ENCODE measurements at regions not wholly inside any gene's neighbourhood (a gene's known extent, or its start where the extent isn't known, plus 50 kb on each side); places are given as distances from the start of the nearest gene placed in this dataset.

DNA sequence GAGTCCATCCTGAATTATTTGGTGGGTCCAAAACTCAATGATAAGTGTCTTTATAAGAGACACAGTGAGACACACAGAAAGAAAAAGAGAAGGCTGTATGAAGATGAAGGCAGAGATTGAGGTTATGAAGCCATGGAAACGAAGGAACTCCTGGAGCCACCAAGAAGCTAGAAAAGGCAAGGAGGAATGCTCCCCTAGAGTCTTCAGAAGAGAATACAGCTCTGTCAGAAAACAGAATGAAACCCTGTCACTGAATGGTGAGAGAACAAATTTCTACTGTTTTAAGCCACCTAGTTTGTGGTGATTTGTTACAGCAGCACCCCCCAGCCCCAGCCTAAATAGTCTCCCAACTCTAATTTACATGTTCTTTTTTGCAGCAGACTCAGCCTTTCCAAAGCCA is 635.1 kb downstream of the EPHA7 start:
- Histone ChIP-seq H3K36me3 (ENCODE audit: control insufficient read depth in 2 of 2, extremely low read depth in 1 of 2, insufficient read depth in 2 of 2, low read length in 2 of 2) (no peaks in the 10 kb centered on the region), H3K27ac (ENCODE audit: control insufficient read depth, insufficient read depth, low read length) (no peak overlapping the region), H3K9ac (ENCODE audit: control insufficient read depth, extremely low read depth, insufficient read depth, low read length) (no peak overlapping the region), H3K27me3 (ENCODE audit: control insufficient read depth, extremely low read depth, insufficient read depth, low read length) (no peaks in the 10 kb centered on the region), H3K4me1 (ENCODE audit: control insufficient read depth, extremely low read depth, insufficient read depth, low read length) (no peaks in the 10 kb centered on the region), H3K4me2 (ENCODE audit: control insufficient read depth, extremely low read depth, insufficient read depth, low read depth, low read length) (no peak overlapping the region), H2AFZ (ENCODE audit: control insufficient read depth, low read length) (no peak overlapping the region), H3K9me1 (ENCODE audit: control insufficient read depth, extremely low read depth, insufficient read depth, low read length) (no peaks in the 10 kb centered on the region), H4K20me1 (ENCODE audit: control insufficient read depth, extremely low read depth, insufficient read depth, low read length) (no peaks in the 10 kb centered on the region), H3K9me3 (ENCODE audit: control insufficient read depth, low read depth, low read length) (no peaks in the 10 kb centered on the region), H3K79me2 (ENCODE audit: control insufficient read depth, insufficient read depth, low read length) (no peaks in the 10 kb centered on the region), H3K4me3 (ENCODE audit: control insufficient read depth in 2 of 3, extremely low read depth in 1 of 3, insufficient read depth in 2 of 3, low read depth in 1 of 3, low read length in 3 of 3) (no peak overlapping the region)
- no peak for FAIRE-seq
- dilution Hi-C loops (cut with MboI; ENCODE audit: extremely low pct_ligation_motif_present, low sequenced_read_pairs), result no loop called here
- DNase-seq (ENCODE audit: low read depth, low spot score), result no peak
- TF ChIP-seq EZH2 (IDR thresholded peaks at IDR 0.05; ENCODE audit: low read length), result no peak
- TF ChIP-seq, protein P1, sequence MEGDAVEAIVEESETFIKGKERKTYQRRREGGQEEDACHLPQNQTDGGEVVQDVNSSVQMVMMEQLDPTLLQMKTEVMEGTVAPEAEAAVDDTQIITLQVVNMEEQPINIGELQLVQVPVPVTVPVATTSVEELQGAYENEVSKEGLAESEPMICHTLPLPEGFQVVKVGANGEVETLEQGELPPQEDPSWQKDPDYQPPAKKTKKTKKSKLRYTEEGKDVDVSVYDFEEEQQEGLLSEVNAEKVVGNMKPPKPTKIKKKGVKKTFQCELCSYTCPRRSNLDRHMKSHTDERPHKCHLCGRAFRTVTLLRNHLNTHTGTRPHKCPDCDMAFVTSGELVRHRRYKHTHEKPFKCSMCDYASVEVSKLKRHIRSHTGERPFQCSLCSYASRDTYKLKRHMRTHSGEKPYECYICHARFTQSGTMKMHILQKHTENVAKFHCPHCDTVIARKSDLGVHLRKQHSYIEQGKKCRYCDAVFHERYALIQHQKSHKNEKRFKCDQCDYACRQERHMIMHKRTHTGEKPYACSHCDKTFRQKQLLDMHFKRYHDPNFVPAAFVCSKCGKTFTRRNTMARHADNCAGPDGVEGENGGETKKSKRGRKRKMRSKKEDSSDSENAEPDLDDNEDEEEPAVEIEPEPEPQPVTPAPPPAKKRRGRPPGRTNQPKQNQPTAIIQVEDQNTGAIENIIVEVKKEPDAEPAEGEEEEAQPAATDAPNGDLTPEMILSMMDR (optimal IDR thresholded peaks at IDR 0.05 in 1 of 3, IDR thresholded peaks at IDR 0.05 in 1 of 3, conservative IDR thresholded peaks at IDR 0.05 in 1 of 3; ENCODE audit: extremely low read depth in 1 of 3, insufficient read depth in 2 of 3, low read length in 3 of 3), result no peak

DNA sequence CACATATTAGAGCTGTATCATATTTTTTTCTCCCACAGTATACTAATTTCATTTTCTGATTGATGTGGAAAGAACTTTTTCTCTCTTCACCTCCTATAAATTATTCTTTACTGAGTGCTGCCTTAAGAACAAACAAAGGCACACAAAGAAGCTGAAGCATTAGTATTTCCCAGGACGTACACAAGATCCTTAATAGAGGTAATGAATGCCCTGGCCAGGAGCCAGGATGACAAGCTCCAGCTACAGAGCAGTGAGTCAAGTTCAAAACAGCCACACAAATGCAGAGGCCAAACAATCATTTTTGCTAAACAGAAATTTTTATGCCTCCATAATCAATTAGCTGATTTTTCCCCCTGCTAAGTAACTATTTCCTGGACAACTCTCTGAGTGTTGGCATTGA is 639.6 kb downstream of the EPHA7 start:
- Histone ChIP-seq H3K4me2 (ENCODE audit: control insufficient read depth, extremely low read depth, insufficient read depth, low read depth, low read length) (no peak overlapping the region), H3K4me3 (ENCODE audit: control insufficient read depth in 2 of 3, extremely low read depth in 1 of 3, insufficient read depth in 2 of 3, low read depth in 1 of 3, low read length in 3 of 3) (no peak overlapping the region), H3K36me3 (ENCODE audit: control insufficient read depth in 2 of 2, extremely low read depth in 1 of 2, insufficient read depth in 2 of 2, low read length in 2 of 2) (no peaks in the 10 kb centered on the region), H4K20me1 (ENCODE audit: control insufficient read depth, extremely low read depth, insufficient read depth, low read length) (no peaks in the 10 kb centered on the region), H3K79me2 (ENCODE audit: control insufficient read depth, insufficient read depth, low read length) (no peaks in the 10 kb centered on the region), H2AFZ (ENCODE audit: control insufficient read depth, low read length) (no peak overlapping the region), H3K9ac (ENCODE audit: control insufficient read depth, extremely low read depth, insufficient read depth, low read length) (no peak overlapping the region), H3K9me1 (ENCODE audit: control insufficient read depth, extremely low read depth, insufficient read depth, low read length) (no peaks in the 10 kb centered on the region), H3K27me3 (ENCODE audit: control insufficient read depth, extremely low read depth, insufficient read depth, low read length) (no peaks in the 10 kb centered on the region), H3K27ac (ENCODE audit: control insufficient read depth, insufficient read depth, low read length) (no peak overlapping the region), H3K9me3 (ENCODE audit: control insufficient read depth, low read depth, low read length) (no peaks in the 10 kb centered on the region), H3K4me1 (ENCODE audit: control insufficient read depth, extremely low read depth, insufficient read depth, low read length) (no peaks in the 10 kb centered on the region)
- FAIRE-seq (no peak), DNase-seq (ENCODE audit: low read depth, low spot score) (no peak)
- dilution Hi-C loops (cut with MboI; ENCODE audit: extremely low pct_ligation_motif_present, low sequenced_read_pairs), result no loop called here
- TF ChIP-seq, protein P1 (optimal IDR thresholded peaks at IDR 0.05 in 1 of 3, IDR thresholded peaks at IDR 0.05 in 1 of 3, conservative IDR thresholded peaks at IDR 0.05 in 1 of 3; ENCODE audit: extremely low read depth in 1 of 3, insufficient read depth in 2 of 3, low read length in 3 of 3), result no peak
- TF ChIP-seq EZH2 (IDR thresholded peaks at IDR 0.05; ENCODE audit: low read length), result no peak

Measured in keratinocyte (primary cell).